Heart right ventricle (tissue), 16 donors: ENCODE measurements at regions not wholly inside any gene's neighbourhood (a gene's known extent, or its start where the extent isn't known, plus 50 kb on each side); places are given as distances from the start of the nearest gene placed in this dataset.

Experiments
- ATAC-seq, 8 donors: fragments of 200-7000 bp; cut with Tn5 transposase; one replicate each; pipeline ENCODE4 v1.9.1; 2020; ENCODE audit warnings: mild to moderate bottlenecking in 8 of 8, moderate library complexity in 8 of 8, moderate number of reproducible peaks in 1 of 8
- DNase-seq, 2 donors: peaks; one replicate each; pipeline ENCODE4 v3.0.0-alpha.2; 2020
- H3K27ac ChIP-seq, 10 donors: fragments of 200-600 bp; sonication (generic) in 2 of 10; one replicate each; pipeline versions ENCODE4 v1.5.0 to v1.8.0; 2020 to 2022; ENCODE audit warnings: mild to moderate bottlenecking in 3 of 10
- H3K27me3 ChIP-seq, 7 donors: fragments of 200-600 bp; one replicate each; pipeline ENCODE4 v1.8.0; 2021 to 2022; ENCODE audit warnings: mild to moderate bottlenecking in 2 of 7
- H3K36me3 ChIP-seq, 9 donors: fragments of 200-600 bp; sonication (generic) in 1 of 9; one replicate each; pipeline versions ENCODE4 v1.5.0 to v1.8.0; 2020 to 2022; ENCODE audit warnings: mild to moderate bottlenecking in 2 of 9
- H3K4me1 ChIP-seq, 9 donors: fragments of 200-600 bp; sonication (generic) in 1 of 9; one replicate each; pipeline versions ENCODE4 v1.5.0 to v1.8.0; 2020 to 2022; ENCODE audit warnings: mild to moderate bottlenecking in 4 of 9
- H3K4me3 ChIP-seq, 10 donors: fragments of 200-600 bp; sonication (generic) in 2 of 10; one replicate each; pipeline versions ENCODE4 v1.5.0 to v1.8.0; 2020 to 2022; ENCODE audit warnings: mild to moderate bottlenecking in 7 of 10, moderate library complexity in 2 of 10
- H3K9me3 ChIP-seq, 11 donors: fragments of 200-600 bp in 10 of 11; sonication (generic) in 2 of 11; one replicate each; pipeline versions ENCODE4 v1.5.0 to v1.8.0; 2013 to 2022; ENCODE audit warnings: mild to moderate bottlenecking in 2 of 11, control low read depth in 1 of 11, moderate library complexity in 1 of 11
- CTCF ChIP-seq, 9 donors: fragments of 200-600 bp; sonication (generic) in 2 of 9; IDR thresholded peaks; one replicate each; pipeline versions ENCODE4 v1.5.0 to v1.8.0; 2021 to 2022; ENCODE audit warnings: antibody characterized with exemption in 9 of 9, mild to moderate bottlenecking in 5 of 9, moderate library complexity in 1 of 9
- WGBS, 2 donors: extraction: QIAGEN DNeasy Blood & Tissue Kit; methylation state at CpG; one replicate each; pipeline ENCODE4 v1.1.7; 2013; ENCODE audit warnings: inconsistent platforms in 1 of 2; 5-methylcytosine and 5-hydroxymethylcytosine counted together
- intact Hi-C, 10 donors: fragments of 100-400 bp; cut with DNase I; formaldehyde crosslinking; loops; one replicate each; pipeline versions ENCODE4 v1.11.1 to v1.14.2; 2022
- donor health status: Arrhythmogenic right ventricular cardiomyopathy.
- donor health status: ischemic (EF 13 %, LVEDD 7.1; RV severe dilation, severe dysfunction).
- donor health status: healthy with polysubstance abuse.
- donor health status: DM: no; HTN: yes; CAD: no.
- donor health status: DM: no; HTN: no; CAD: no.
- donor health status: ischemic (EF 25% LVEDD 6.9; RV normal size, moderate dysfunction).
- donor health status: ischemic (EF 25% LVEDD 5.7; RV mildly dilated, moderate dysfunction).
- donor health status: healthy.
- donor health status: DM: yes; HTN: yes; CAD: no.
- donor health status: Ischemic cardiomyopathy.
- donor health status: ischemic (EF 35%, LVEDD 5.7; RV mildly dilated, moderate dysfunction).
- donor health status: nonischemic (EF 11% LVEDD 7.7; RV severe dilation, severe dysfunction).
- donor health status: DM: yes; HTN: yes; CAD: no.
- donor health status: PGD.
- donor health status: ischemic (EF 29% LVEDD 5.4; RV normal size, mild dysfunction).
- donor health status: nonischemic (EF 23%, LVEDD 6.1; RV moderate dilation, normal function).

GRCh38 chr11:97990162-97990920 is 1030.4 kb upstream of the CNTN5 start:
- no peak for ATAC-seq

GRCh38 chr11:97993562-97993961 is 1027.2 kb upstream of the CNTN5 start:
- ATAC-seq: no peak
- Histone ChIP-seq H3K9me3 (peaks cover 0 to 6% (median 0%) of the 10 kb centered on the region in 11 donors), H3K4me1 (no peaks in the 10 kb centered on the region), H3K27me3 (no peaks in the 10 kb centered on the region), H3K36me3 (no peaks in the 10 kb centered on the region), H3K4me3 (no peak overlapping the region), H3K27ac (no peak overlapping the region)
- WGBS, 2 donors: 85% methylated on average over 4 of the region's 4 CpGs
- no peak for DNase-seq
- intact Hi-C loops: no loop called here
- TF ChIP-seq CTCF (IDR thresholded peaks at IDR 0.05): no peak

More at GRCh38 chr11:97990162-97990920, 1030.4 kb upstream of the CNTN5 start:
- WGBS, 2 donors: 55 to 61% methylated on average over 4 of the region's 4 CpGs
- Histone ChIP-seq H3K9me3 (peaks cover 0 to 6% (median 0%) of the 10 kb centered on the region in 11 donors), H3K27ac (no peak overlapping the region), H3K4me1 (no peaks in the 10 kb centered on the region), H3K27me3 (no peaks in the 10 kb centered on the region), H3K36me3 (no peaks in the 10 kb centered on the region), H3K4me3 (no peak overlapping the region)
- intact Hi-C loops: no loop called here
- no peak for DNase-seq
- TF ChIP-seq CTCF (IDR thresholded peaks at IDR 0.05): no peak

GRCh38 chr11:97995874-97996273 is 1024.9 kb upstream of the CNTN5 start:
- WGBS, 2 donors: 73 to 81% methylated on average over 3 of the region's 3 CpGs
- TF ChIP-seq CTCF (IDR thresholded peaks at IDR 0.05): no peak
- DNase-seq (no peak), ATAC-seq (no peak)
- Histone ChIP-seq H3K9me3 (peaks cover 0 to 6% (median 0%) of the 10 kb centered on the region in 11 donors), H3K4me1 (no peaks in the 10 kb centered on the region), H3K27ac (no peak overlapping the region), H3K36me3 (no peaks in the 10 kb centered on the region), H3K27me3 (no peaks in the 10 kb centered on the region), H3K4me3 (no peak overlapping the region)
- intact Hi-C loops: no loop called here

GRCh38 chr11:97996762-97997161 is 1024.0 kb upstream of the CNTN5 start:
- Histone ChIP-seq H3K36me3 (no peaks in the 10 kb centered on the region), H3K9me3 (peaks cover 0 to 6% (median 0%) of the 10 kb centered on the region in 11 donors), H3K4me3 (no peak overlapping the region), H3K27ac (no peak overlapping the region), H3K27me3 (no peaks in the 10 kb centered on the region), H3K4me1 (no peaks in the 10 kb centered on the region)
- DNase-seq: no peak
- intact Hi-C loops: no loop called here
- TF ChIP-seq CTCF (IDR thresholded peaks at IDR 0.05): no peak
- WGBS, 2 donors: 87 to 91% methylated on average over 3 of the region's 3 CpGs
- no peak for ATAC-seq
